NCI-H2227 (cell line): ENCODE measurements at regions not wholly inside any gene's neighbourhood (a gene's known extent, or its start where the extent isn't known, plus 50 kb on each side); places are given as distances from the start of the nearest gene placed in this dataset.

Experiments
- DNase-seq: peaks from one replicate; lab custom pipeline; 2025; ENCODE audit not compliant: unreplicated experiment; lab: John Stamatoyannopoulos, UW

DNA sequence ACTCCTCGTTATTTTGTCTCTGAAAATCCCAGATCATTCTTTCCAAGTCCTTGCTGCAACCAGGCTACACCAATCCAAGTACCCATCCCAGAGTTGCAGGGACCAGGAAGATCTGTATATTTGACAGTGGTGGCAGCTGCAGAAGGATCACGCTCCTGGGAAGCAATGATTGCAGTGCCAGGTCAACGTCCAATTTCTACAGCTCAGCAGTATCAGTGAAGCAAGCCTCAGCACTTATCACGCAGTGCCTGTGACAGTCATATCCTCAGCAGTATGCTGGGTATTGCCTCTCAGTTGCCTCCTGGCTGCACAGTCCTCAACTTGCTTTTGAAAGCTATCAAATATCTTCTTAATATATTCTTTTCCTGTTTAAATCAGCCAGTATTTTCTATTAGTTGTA lies 66.7 kb downstream of the BARHL2 start:
- no peak for DNase-seq

DNA sequence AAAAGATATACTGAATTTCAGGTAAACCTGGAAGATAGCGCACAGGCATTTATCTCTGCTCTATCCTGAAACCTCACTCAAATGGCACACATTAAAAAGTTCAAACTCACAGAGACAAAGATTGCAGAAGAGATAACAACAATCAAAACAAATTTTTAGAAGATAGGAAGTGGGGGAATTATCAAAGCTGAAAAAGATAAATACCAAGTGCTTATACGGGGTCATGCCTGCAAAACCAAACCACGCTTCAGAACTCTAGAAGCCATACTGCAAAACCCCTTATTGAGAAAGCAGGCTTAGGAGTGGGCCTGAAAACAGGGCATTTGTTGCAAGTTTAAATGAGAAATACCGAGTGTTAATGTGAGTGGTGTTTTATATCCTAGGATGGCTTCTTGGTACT lies 76.8 kb downstream of the BARHL2 start:
- DNase-seq = no peak

DNA sequence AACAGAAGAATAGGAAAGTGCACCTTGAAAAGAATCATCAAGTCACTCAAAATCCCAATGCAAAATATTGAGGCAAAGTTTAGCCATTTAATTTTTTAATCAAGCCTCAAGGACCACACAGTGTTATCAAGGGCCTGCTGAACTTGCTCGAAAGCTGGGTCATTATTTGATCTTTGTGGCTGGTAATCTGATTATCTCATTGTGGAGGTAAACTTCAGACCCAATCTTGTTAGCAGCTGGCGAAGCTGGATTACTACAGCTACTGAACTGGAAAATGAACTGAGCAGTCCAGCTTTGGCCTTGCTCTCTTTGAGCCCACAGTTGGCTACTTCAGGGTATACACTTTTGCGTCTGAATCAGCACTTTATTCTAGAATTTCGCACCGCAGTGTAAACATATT lies 94.4 kb downstream of the BARHL2 start:
- no peak for DNase-seq

DNA sequence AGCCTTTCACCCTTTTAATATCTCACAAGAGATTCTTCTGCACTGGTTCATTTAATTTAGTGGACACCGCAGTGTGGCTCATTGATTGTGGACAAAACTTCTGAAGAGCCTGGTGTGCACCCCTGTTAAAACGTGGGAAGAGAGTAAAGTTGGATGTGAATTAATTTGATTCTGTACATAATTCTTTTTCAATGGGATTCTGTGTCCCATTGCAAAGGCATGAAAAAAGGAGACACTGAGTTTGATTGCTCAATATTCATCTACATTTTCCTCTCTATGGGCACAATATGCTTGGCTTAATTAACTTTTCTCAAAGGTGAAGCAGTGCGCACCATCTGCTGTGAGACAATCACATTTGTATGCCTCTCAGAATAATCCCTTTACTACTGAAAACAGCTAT lies 95.1 kb downstream of the BARHL2 start:
- DNase-seq = no peak

DNA sequence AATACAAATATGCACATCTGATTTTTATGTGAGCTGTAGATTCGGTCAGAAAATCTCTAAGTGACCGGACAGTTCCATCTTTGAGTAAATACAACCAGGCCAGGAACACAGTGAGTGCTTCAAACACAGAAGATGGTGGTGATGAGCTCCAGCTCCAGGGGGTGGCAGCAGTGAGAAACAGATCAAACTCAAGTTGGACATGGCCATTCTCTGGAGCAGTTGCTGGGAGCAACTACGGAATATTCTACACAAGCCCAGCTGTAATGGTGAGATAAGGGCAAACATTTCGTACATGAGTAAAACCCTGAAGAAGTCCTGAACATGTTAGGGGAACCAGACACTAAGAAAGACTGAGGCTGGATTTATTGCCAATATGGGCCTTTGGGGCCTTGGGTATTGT lies 100.7 kb downstream of the BARHL2 start:
- DNase-seq = peak; percentile 34

DNA sequence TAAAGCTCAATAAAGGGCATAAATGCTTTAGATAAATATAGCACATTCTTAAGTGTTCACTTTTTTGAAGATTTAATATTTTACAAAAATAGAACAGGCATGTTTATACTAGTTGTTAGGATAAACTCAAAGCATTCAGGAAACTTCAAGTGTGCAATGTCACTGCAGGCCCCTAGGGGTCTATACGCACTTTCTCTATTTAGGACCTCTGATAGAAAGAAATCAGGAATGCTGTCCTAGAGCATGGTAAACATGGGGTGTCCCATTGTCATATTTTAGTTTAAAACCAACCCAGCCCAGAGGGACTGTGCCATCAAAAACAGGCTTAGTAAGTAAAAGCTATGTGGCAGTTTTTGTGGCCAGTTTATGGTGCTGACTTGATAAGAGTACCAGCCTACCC lies 102.2 kb downstream of the BARHL2 start:
- DNase-seq = no peak

DNA sequence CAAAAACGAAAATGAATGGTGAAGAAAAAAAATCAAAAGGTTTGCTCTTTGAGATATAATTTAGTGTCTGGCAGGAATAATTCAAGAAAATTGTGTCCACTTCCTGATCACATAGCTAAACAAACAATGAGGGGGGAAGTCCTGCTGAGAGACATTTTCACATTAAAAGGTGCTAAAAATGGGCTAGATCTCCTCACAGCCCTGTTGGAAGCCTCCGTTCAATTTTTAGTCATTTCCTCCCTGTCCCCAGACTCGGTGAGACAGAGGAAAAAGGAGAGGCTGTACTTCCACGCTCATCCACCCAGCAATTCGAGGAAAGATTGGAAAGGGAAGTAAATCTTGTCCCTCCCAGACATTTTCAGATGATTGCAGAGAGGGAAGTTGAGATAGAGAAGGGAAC lies 103.7 kb downstream of the BARHL2 start:
- peak; percentile 34 for DNase-seq

DNA sequence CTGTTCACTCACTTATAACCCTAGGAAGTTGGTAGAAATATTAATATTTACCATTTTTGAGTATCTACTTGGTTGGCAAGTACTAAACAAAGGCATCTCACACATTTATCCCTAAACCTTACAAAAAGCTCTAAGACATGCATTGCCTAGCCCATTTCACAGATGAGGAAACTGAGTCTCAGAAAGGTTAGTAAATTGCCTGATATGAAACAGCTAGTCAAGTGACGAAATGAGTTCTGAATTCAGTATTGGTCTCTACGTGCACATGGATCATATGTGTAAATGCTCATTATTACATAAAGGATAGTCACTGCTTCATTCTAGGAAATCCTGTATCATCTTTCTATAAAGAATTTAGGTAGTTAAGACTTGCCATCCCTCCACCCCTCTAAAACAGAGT lies 105.1 kb downstream of the BARHL2 start:
- DNase-seq = no peak

DNA sequence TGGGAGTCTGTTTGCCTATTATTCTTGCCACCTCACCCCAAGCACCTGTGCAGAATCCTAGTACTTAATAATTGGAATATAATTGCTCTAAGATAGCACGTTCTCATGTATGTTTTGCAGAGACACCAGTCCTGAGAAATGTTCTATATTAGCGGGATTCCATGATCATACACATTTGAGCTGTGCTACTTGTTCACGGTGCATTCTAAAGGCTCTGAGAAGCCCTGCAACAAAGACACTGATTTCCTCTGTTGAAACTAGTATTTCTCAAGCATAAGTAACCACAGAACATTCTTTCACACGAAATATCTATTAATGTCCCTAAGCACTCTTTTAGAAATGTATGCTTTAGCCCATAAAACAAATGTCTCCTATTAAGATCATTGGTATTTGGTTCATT lies 109.4 kb downstream of the BARHL2 start:
- no peak for DNase-seq

DNA sequence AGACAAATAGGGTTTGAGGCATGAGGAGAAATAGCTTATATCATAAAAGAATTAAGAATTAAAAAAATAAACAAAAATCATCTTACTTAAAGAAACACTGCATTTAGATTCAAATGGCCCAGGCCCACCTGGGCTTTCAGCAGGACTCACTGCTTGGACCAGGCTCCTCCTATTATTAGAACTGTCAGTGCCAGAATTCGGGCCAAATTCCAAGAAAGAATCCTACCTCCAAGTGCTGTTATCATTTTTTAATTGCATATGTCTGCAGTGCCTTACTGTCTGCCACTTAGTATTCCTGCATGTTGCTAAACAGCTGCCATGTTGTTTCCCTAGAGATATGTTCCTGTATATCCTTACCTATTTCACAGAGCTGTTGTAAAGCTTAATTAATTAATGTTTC lies 112.0 kb downstream of the BARHL2 start:
- DNase-seq = no peak

DNA sequence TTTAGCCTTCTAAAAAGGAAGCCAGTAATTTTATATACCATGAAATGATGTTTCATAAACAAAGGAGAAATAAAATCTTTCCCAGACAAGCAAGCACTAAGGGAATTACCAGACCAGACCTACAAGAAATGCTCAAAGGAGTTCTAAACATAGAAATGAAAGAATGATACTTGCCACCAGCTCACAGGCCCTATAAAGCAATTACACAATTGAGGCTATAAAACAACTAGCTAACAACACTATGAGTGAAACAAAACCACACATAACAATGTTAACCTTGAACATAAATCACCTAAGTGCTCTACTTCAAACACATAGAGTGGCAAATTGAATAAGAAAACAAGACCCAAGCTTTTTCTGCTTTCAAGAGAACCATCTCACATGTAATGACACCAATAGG lies 123.8 kb downstream of the BARHL2 start:
- DNase-seq = no peak

DNA sequence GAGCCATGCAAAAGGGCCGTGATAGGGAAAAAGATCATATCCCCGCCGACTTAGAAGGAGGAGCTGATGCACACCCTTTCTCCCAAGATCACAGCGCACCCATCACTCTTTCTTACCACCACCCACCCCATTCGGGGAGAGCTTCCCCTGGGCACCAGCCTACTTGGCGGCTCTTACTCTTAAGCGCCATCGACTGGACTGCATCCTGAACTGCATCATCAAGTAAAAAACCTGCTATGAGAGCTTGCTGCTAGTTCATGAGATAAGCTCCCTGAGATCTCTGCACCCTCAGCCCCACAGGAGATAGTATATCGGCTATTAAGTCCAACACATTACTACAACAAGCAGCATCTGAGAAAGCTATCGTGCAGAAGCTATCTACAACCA lies 125.1 kb downstream of the BARHL2 start:
- DNase-seq = no peak

DNA sequence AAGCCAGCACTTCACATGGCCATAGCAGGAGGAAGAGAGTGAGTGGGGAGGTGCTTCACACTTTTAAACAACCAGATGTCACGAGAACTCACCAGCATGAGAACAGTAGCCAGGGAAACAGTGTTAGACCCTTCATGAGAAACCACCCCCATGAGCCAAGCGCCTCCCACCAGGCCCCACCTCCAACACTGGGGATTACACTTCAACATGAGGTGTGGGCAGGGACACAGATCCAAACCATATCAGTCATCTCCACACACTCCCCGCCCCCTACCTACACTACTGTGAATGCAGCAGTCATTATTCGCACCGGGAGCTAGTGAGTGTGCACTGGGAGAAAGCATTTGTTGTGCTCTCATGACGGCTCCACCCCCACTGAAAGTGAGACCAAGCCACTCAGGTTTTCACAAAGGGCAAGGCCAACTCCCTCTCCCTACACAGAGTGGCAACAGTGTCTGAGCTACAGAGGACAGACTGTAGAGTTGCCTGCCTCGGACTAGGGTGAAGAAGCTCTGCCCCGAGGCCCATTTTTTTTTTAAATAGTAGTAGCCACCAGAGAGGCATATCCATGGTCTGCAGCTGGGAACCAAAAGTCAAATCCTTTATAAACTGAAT lies 125.6 kb downstream of the BARHL2 start:
- DNase-seq = no peak

DNA sequence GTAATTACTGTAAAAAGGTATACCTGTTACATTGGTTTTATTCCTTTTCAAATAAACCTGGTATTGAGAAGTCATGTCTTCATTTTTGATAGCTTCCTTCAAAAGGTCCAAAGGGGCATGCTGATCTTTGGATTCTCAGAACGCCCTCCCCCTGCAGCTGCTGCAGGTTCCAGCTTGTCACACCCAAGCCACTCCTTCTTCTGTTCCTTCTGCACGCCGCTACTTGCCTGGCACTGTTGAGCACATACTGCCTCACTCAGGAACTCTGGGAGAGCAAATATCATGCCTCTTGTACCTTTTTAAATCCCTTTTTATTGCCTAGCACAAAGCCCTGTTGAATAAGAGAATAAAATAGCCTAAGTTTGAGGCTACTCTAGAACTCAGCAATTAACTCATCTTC lies 136.9 kb downstream of the BARHL2 start:
- DNase-seq = no peak

DNA sequence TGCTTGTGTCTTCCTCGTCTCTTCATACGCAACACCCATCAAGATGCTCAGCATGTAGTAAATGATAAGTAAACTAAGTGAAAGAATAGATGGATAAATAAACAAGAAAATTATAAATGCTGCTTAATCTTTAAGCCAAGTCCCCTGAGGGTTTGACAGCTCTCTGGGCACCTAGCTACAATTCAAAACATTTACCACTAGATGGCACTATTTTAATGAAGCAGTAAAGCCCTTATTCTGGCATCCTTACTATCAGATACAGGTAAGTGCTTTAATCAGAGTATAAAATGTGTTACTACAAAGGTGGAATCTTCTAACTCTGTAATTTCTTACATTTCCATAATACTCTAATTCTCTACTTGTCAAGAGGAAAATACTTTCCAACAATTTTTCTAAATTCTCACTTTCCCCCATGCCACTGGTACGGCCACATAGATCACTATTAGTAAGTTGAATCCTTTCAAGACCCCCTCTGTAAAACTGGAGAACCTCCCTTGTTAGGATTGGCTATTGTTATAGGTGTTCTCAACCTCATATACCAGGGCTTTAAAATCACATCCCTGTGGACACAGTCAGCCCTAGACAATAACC lies 137.8 kb downstream of the BARHL2 start:
- DNase-seq = peak; percentile 70

DNA sequence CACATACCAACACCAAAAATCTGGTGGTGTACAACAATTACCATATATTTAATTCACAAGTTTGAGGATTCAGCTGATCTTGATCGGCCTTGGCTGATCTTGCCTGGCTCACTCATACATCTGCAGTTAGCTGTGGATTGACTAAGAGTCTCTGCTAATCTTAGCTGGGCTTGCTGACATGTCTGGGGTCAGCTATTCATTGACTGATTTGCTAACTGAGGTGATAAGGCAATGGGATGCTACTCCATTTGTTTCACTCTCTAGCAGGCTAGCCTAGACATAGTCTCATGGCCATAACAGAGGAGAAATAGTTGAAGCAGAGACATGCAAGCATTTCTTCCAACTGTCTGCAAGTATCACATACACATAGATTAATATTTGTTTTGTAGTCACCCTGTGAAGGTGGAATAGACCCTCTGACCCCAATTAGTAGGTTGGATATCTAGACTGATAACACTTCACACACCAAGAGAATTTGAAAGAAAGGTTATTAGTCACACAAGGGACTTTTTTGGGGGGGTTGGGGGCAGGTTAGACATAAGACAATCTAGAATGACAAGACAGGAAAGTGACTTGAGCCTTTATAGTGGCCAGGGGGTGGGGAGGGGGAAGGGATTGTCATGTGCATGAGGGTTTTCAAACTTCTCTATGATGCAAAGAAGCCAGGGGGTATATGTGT lies 142.3 kb downstream of the BARHL2 start:
- no peak for DNase-seq

DNA sequence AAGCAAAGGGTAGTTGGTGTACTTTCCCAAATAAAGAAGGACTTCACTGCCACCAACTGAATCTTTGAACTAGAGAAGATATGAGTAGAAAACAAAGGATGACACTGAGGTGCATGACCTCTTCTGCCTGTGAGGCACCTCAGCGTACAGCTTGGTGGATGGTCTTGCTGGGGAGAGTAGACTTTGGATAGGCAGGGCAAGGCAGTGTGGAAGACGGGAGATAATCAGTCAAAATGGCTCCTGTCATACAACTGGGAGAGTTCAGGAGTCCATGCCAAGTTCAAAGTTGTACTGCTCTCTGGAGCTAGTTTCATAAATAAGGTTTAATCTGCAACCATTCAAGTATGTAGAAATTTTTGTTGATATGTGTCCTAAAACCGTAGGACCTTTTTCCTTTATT lies 143.4 kb downstream of the BARHL2 start:
- DNase-seq = no peak

DNA sequence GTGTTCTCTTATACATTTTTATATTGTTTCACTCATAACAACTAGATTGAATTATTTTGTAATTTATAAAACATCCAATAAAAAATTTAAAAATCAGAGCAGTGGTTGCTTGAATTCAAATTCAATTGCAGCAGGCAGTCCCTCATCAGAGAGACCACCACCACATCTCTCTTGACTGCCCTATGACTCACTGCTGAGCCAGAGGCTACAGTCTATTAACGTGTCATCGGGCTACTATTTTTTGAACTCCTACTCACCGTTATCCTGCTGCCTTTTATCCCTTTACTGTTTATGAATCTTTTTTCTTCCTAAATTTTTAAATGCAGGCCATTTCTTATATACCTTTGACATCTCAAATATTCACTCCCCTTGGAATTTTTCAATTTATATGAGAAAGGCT lies 144.7 kb downstream of the BARHL2 start:
- DNase-seq = no peak

DNA sequence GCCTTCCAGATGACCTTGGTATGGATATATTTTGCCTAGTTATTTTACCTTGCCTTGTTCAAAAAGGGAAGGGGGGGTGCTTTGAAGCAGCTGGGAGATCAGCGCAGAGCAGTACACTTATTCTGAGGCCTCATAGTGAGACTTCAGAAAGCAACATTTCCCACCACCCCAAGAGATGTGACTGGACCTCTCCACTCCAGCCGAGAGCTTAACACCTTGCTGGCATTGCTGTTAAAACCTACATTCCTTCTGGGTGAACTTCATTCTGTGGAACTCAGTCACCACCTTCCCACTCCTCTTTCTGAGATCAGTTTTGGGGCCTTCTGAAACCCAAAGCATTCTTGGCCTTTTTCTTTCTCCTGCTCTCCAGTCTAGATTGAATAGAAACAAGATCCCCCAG lies 148.7 kb downstream of the BARHL2 start:
- no peak for DNase-seq

DNA sequence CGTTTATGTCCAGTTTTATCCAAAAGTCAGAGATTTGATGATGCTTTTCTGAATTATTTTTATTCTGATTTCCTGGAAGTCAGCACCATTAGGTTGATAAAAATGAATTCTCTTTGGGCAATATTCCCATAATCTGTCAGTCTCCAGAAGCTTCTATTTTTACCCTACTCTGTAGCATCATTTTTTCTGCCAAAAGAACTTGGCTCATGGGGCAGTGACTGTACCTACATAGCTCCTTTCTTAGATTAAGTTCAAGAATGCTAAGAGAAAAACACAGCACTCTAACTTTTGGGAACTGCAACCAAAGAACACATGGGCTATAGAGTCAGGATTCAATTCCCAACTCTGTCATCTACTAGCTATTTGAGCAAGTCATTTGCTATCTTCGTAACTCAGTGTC lies 152.9 kb downstream of the BARHL2 start:
- no peak for DNase-seq

DNA sequence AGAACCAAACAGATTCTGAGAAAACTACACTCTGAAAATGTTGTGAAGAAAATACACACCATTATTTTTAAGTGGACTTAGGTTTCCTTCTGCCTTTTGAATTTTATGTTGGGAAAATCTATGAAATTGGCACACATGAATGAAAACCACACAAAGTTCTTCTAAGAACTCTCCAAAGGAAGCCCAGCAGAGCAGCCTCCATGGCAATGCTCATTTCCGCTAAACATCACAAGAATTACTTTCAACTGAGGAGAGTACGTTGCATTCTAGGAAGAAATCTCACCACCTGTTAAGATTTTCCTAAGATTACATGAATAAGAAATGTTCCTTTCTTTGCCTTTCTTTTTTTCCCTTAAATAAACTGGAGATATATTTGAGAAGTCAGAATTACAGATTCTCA lies 154.2 kb downstream of the BARHL2 start:
- no peak for DNase-seq

DNA sequence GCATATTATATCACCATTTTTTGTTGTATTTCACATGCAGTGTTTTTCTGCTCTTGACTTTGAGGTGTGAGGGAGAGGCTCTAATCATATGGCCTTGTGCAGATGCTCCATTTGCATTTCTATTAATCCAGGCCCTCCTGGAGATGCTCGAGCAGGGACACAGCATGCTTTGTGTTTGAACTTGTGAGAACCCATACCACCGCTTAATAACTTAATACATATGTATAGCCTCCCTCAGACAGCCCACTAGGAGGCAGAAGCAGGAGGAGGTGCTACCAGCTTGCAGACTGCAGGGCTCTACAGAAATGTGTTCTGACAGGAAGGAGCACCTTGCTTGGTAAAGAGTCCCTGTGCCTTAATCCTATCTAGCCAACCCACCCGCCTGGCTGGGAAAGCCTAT lies 155.2 kb downstream of the BARHL2 start:
- no peak for DNase-seq
